Smooth muscle cell (in vitro differentiated cells): ENCODE measurements at regions not wholly inside any gene's neighbourhood (a gene's known extent, or its start where the extent isn't known, plus 50 kb on each side); places are given as distances from the start of the nearest gene placed in this dataset.

ENCODE experiments used
- DNase-seq: peaks from one replicate; lab custom pipeline; 2025; ENCODE audit not compliant: unreplicated experiment; lab: John Stamatoyannopoulos, UW
- H2AFZ ChIP-seq: fragments of 200-600 bp; sonication (generic); 2 replicates; pipeline ENCODE4 v1.6.0; 2016; ENCODE audit warnings: antibody characterized with exemption, low read depth, mild to moderate bottlenecking
- H3F3A ChIP-seq: fragments of 200-600 bp; sonication (generic); 2 replicates; pipeline ENCODE4 v1.6.0; 2017; ENCODE audit warnings: antibody characterized with exemption, low read depth
- H3K27ac ChIP-seq: fragments of 200-600 bp; sonication (generic); 2 replicates; pipeline ENCODE4 v1.5.1; 2016; ENCODE audit warnings: low read depth, mild to moderate bottlenecking
- H3K27me3 ChIP-seq: fragments of 200-600 bp; sonication (generic); 2 replicates; pipeline ENCODE4 v1.6.1; 2016; ENCODE audit warnings: low read depth, mild to moderate bottlenecking
- H3K36me3 ChIP-seq: fragments of 200-600 bp; sonication (generic); 2 replicates; pipeline ENCODE4 v1.5.1; 2016; ENCODE audit warnings: low read depth
- H3K4me1 ChIP-seq: fragments of 200-600 bp; sonication (generic); 2 replicates; pipeline ENCODE4 v1.5.1; 2016; ENCODE audit warnings: low read depth
- H3K4me2 ChIP-seq: fragments of 200-600 bp; sonication (generic); 2 replicates; pipeline ENCODE4 v1.6.0; 2016; ENCODE audit warnings: mild to moderate bottlenecking
- H3K4me3 ChIP-seq: fragments of 200-600 bp; sonication (generic); 2 replicates; pipeline ENCODE4 v1.5.1; 2016; ENCODE audit warnings: mild to moderate bottlenecking
- H3K79me2 ChIP-seq: fragments of 200-600 bp; sonication (generic); 2 replicates; pipeline ENCODE4 v1.6.0; 2016; ENCODE audit warnings: low read depth, mild to moderate bottlenecking
- H3K9ac ChIP-seq: fragments of 200-600 bp; sonication (generic); 2 replicates; pipeline ENCODE4 v1.6.0; 2016; ENCODE audit warnings: low read depth
- H3K9me3 ChIP-seq: fragments of 200-600 bp; sonication (generic); replicated peaks from 2 replicates; pipeline ENCODE4 v1.5.1; 2016; ENCODE audit warnings: low read depth
- H4K20me1 ChIP-seq: fragments of 200-600 bp; sonication (generic); 2 replicates; pipeline ENCODE4 v1.6.0; 2016; ENCODE audit warnings: low read depth
- WGBS: methylation state at CpG from one replicate; pipeline ENCODE4 v1.1.7; 2016; ENCODE audit warnings: low lambda C conversion rate; 5-methylcytosine and 5-hydroxymethylcytosine counted together
- TF ChIP-seq, protein P1 (sequence below): fragments of 200-600 bp; sonication (generic); IDR thresholded peaks from 2 replicates; pipeline ENCODE4 v1.5.1; 2017; ENCODE audit warnings: borderline replicate concordance, mild to moderate bottlenecking, antibody characterized with exemption; ENCODE audit not compliant: insufficient read depth, poor library complexity, severe bottlenecking

DNA sequence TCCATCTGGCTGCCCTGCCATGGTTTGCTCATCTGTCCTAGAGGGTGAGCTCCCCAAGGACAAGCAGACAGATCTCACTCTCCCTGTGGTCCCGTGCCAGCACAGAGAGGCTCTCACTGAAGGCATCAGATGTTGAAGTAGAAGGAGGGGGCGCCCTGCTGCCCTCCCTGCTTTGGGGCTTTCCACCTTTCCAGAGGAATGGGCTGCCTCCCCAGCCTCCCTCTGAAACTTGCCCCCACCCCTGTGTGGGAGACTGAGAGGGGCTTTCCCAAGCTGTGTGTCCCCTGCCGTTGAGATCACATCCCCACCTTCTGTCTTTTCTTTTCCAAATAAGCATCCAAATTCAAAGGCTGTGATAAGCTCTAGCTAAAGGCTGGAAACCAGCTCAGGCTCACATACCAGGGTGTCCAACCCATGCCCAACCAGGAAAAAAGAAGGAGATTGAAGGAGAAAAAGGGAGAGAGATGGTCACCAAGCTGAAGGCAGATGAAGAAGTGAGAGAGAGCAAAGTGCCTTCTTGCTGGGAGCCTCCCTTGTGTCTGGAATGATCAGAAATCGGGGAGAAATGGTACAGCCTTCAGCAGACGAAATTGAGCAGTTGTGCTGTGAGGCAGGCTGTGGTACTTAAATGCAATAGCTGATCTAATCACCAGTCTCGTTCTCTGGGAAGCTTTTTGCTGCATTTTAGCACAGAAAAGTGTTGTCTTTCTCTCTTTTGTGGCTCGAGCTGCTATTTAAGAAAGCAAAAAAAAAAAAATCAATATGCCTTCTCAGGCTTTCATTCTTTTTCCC lies 145.9 kb upstream of the LHX1 start:
- no peak overlapping the region for H2AFZ ChIP-seq

DNA sequence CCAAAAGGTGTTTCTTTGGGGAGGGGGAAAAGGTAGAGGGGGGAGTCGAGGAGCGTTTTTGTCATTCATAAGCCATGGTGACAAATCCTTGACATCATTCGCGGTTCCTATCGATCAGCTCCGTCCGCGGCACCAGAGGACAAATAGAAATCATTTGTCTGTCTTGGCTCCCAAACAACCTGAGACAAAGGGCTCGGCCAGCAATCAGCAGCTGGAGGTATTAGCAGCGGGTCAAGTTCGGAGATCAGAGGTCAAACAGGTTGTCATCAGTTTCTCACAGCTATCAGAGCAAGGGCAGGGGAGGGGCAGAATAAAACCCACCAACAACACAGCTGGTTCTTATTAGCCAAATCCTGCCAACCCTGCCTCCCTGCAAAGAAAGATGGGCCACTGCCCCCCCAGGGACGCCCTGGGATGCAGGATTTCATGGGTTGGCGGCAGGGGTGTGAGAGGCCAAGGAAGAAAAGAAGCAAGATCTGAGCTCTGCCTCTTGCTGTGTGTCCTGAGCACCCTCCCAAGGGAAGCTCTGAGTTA lies 145.3 kb upstream of the LHX1 start:
- Histone ChIP-seq H3K36me3 (no peaks in the 10 kb centered on the region), H4K20me1 (no peaks in the 10 kb centered on the region), H3K27me3 (peaks cover 28% of the 10 kb centered on the region), H2AFZ (no peak overlapping the region), H3K79me2 (no peaks in the 10 kb centered on the region), H3F3A (no peaks in the 10 kb centered on the region), H3K9ac (no peak overlapping the region), H3K4me3 (no peak overlapping the region), H3K27ac (no peak overlapping the region), H3K4me1 (no peaks in the 10 kb centered on the region), H3K4me2 (no peak overlapping the region), H3K9me3 (no peaks in the 10 kb centered on the region)
- 75% methylated on average over 13 of the region's 13 CpGs for WGBS
- TF ChIP-seq, protein P1, sequence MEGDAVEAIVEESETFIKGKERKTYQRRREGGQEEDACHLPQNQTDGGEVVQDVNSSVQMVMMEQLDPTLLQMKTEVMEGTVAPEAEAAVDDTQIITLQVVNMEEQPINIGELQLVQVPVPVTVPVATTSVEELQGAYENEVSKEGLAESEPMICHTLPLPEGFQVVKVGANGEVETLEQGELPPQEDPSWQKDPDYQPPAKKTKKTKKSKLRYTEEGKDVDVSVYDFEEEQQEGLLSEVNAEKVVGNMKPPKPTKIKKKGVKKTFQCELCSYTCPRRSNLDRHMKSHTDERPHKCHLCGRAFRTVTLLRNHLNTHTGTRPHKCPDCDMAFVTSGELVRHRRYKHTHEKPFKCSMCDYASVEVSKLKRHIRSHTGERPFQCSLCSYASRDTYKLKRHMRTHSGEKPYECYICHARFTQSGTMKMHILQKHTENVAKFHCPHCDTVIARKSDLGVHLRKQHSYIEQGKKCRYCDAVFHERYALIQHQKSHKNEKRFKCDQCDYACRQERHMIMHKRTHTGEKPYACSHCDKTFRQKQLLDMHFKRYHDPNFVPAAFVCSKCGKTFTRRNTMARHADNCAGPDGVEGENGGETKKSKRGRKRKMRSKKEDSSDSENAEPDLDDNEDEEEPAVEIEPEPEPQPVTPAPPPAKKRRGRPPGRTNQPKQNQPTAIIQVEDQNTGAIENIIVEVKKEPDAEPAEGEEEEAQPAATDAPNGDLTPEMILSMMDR: no peak
- no peak for DNase-seq

More for the DNA sequence above, 145.9 kb upstream of the LHX1 start:
- Histone ChIP-seq H3K4me3 (no peak overlapping the region), H3K4me2 (no peak overlapping the region), H3F3A (no peaks in the 10 kb centered on the region), H3K36me3 (no peaks in the 10 kb centered on the region), H3K27ac (no peak overlapping the region), H4K20me1 (no peaks in the 10 kb centered on the region), H3K79me2 (no peaks in the 10 kb centered on the region), H3K9ac (no peak overlapping the region), H3K9me3 (no peaks in the 10 kb centered on the region), H3K27me3 (peaks cover 28% of the 10 kb centered on the region), H3K4me1 (no peaks in the 10 kb centered on the region)
- TF ChIP-seq, protein P1: no peak
- 67% methylated on average over 7 of the region's 7 CpGs for WGBS
- DNase-seq: no peak

DNA sequence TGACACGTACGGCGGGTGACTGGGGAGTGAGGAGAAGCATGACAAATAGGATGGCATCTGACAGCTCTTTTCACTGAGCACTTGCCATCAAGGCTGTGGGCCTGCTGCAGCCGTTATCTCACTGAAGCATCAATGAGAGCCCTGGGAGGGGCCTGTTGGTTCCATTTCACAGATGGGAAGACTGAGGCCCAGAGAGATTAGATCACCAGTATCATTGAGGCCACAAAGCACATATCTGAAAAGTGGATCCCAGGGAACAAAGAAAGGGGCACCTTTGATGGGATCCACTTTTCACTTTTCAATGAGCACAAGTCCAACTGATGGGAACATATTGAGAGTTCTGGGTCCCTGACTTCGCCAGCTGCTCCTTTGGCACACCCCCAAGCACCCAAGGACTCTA lies 144.4 kb upstream of the LHX1 start:
- no peak overlapping the region for H3K9ac ChIP-seq
- H3K79me2 ChIP-seq: no peaks in the 10 kb centered on the region
- H3K4me3 ChIP-seq: no peak overlapping the region
- no peaks in the 10 kb centered on the region for H3K9me3 ChIP-seq
- H3K27me3 ChIP-seq: peaks cover 28% of the 10 kb centered on the region
- TF ChIP-seq, protein P1: no peak
- no peak overlapping the region for H2AFZ ChIP-seq
- no peak for DNase-seq
- H3K27ac ChIP-seq: no peak overlapping the region
- 95% methylated on average over 5 of the region's 5 CpGs for WGBS
- H3K4me2 ChIP-seq: no peak overlapping the region
- no peaks in the 10 kb centered on the region for H3K4me1 ChIP-seq
- no peaks in the 10 kb centered on the region for H3F3A ChIP-seq
- H4K20me1 ChIP-seq: no peaks in the 10 kb centered on the region
- H3K36me3 ChIP-seq: no peaks in the 10 kb centered on the region
